ENCODE measurements at regions not wholly inside any gene's neighbourhood (a gene's known extent, or its start where the extent isn't known, plus 50 kb on each side); places are given as distances from the start of the nearest gene placed in this dataset.

GRCh38 chr3:162847511-162847910 is 1350.9 kb downstream of the OTOL1 start:
- Histone ChIP-seq H3K4me3 (ENCODE audit: low read depth, low read length, poor library complexity, severe bottlenecking) (no peak overlapping the region), H3K27ac (ENCODE audit: low read depth, low read length, poor library complexity, severe bottlenecking) (no peak overlapping the region), H3K36me3 (ENCODE audit: insufficient read depth, low read length, poor library complexity, severe bottlenecking) (no peaks in the 10 kb centered on the region), H3K27me3 (replicated peaks; ENCODE audit: insufficient read depth, low read depth, low read length, poor library complexity) (no peaks in the 10 kb centered on the region), H3K9me3 (ENCODE audit: low read depth, low read length, poor library complexity, severe bottlenecking) (no peaks in the 10 kb centered on the region), H3K4me1 (ENCODE audit: insufficient read depth, low read length, poor library complexity, severe bottlenecking) (peaks cover 8% of the 10 kb centered on the region)
- ChIA-PET CTCF (no interaction called here), POLR2A (ENCODE audit: low non-redundant PET) (no interaction called here)
- intact Hi-C loops (cut with micrococcal nuclease; ENCODE audit: unreplicated experiment): no loop called here
- no peak for DNase-seq (ENCODE audit: low spot score)
- TF ChIP-seq CTCF (conservative IDR thresholded peaks at IDR 0.05; ENCODE audit: low read depth, low read length) (peak; percentile 22; the same call in 1 of the 2 replicates), EZH2 (IDR thresholded peaks at IDR 0.05; ENCODE audit: borderline replicate concordance, low read depth, low read length, poor library complexity, severe bottlenecking) (no peak)
- no TSS peak for BruUV-seq (replicated peaks)

GRCh38 chr3:162863579-162863978 is 1367.0 kb downstream of the OTOL1 start:
- Histone ChIP-seq H3K4me1 (ENCODE audit: insufficient read depth, low read length, poor library complexity, severe bottlenecking) (no peaks in the 10 kb centered on the region), H3K27ac (ENCODE audit: low read depth, low read length, poor library complexity, severe bottlenecking) (no peak overlapping the region), H3K36me3 (ENCODE audit: insufficient read depth, low read length, poor library complexity, severe bottlenecking) (no peaks in the 10 kb centered on the region), H3K9me3 (ENCODE audit: low read depth, low read length, poor library complexity, severe bottlenecking) (peaks cover 2% of the 10 kb centered on the region), H3K4me3 (ENCODE audit: low read depth, low read length, poor library complexity, severe bottlenecking) (no peak overlapping the region), H3K27me3 (replicated peaks; ENCODE audit: insufficient read depth, low read depth, low read length, poor library complexity) (no peaks in the 10 kb centered on the region)
- TF ChIP-seq EZH2 (IDR thresholded peaks at IDR 0.05; ENCODE audit: borderline replicate concordance, low read depth, low read length, poor library complexity, severe bottlenecking) (no peak), CTCF (conservative IDR thresholded peaks at IDR 0.05; ENCODE audit: low read depth, low read length) (no peak)
- intact Hi-C loops (cut with micrococcal nuclease; ENCODE audit: unreplicated experiment): no loop called here
- no peak for DNase-seq (ENCODE audit: low spot score)
- BruUV-seq (replicated peaks): no TSS peak
- ChIA-PET CTCF (no interaction called here), POLR2A (ENCODE audit: low non-redundant PET) (no interaction called here)

- H3K27ac ChIP-seq (ENCODE audit: low read depth, low read length, poor library complexity, severe bottlenecking): no peak overlapping the region
- H3K36me3 ChIP-seq (ENCODE audit: insufficient read depth, low read length, poor library complexity, severe bottlenecking): no peaks in the 10 kb centered on the region
- TF ChIP-seq CTCF (conservative IDR thresholded peaks at IDR 0.05; ENCODE audit: low read depth, low read length) (peak; percentile 23; the same call in 1 of the 2 replicates), EZH2 (IDR thresholded peaks at IDR 0.05; ENCODE audit: borderline replicate concordance, low read depth, low read length, poor library complexity, severe bottlenecking) (no peak)
- ChIA-PET POLR2A (ENCODE audit: low non-redundant PET) (no interaction called here), CTCF (no interaction called here)
- H3K9me3 ChIP-seq (ENCODE audit: low read depth, low read length, poor library complexity, severe bottlenecking): no peaks in the 10 kb centered on the region
- no TSS peak for BruUV-seq (replicated peaks)
- H3K27me3 ChIP-seq (replicated peaks; ENCODE audit: insufficient read depth, low read depth, low read length, poor library complexity): no peaks in the 10 kb centered on the region
- H3K4me3 ChIP-seq (ENCODE audit: low read depth, low read length, poor library complexity, severe bottlenecking): no peak overlapping the region
- no peak for DNase-seq (ENCODE audit: low spot score)
- no peaks in the 10 kb centered on the region for H3K4me1 ChIP-seq (ENCODE audit: insufficient read depth, low read length, poor library complexity, severe bottlenecking)
- intact Hi-C loops (cut with micrococcal nuclease; ENCODE audit: unreplicated experiment): no loop called here
These were observed 1368.9 kb downstream of the OTOL1 start for GRCh38 chr3:162865466-162865865.

Measured in A673 (cell line).